ENCODE measurements at regions not wholly inside any gene's neighbourhood (a gene's known extent, or its start where the extent isn't known, plus 50 kb on each side); places are given as distances from the start of the nearest gene placed in this dataset.

- DNase-seq (ENCODE audit: low read depth), result no peak
Observed at GRCh38 chr5:50964746-50965653, 298.6 kb downstream of the PARP8 start.

GRCh38 chr5:50965654-50966375 is 299.4 kb downstream of the PARP8 start:
- DNase-seq (ENCODE audit: low read depth), result no peak

GRCh38 chr5:50967009-50967562 is 300.6 kb downstream of the PARP8 start:
- DNase-seq (ENCODE audit: low read depth), result no peak

GRCh38 chr5:50967563-50968355 is 301.3 kb downstream of the PARP8 start:
- peak; percentile 29 for DNase-seq (ENCODE audit: low read depth)

- DNase-seq (ENCODE audit: low read depth), result no peak
Observed at GRCh38 chr5:50968356-50969149, 302.1 kb downstream of the PARP8 start.

GRCh38 chr5:50969151-50970031 is 303.0 kb downstream of the PARP8 start:
- no peak for DNase-seq (ENCODE audit: low read depth)

GRCh38 chr5:50975840-50976239 is 309.4 kb downstream of the PARP8 start:
- DNase-seq (ENCODE audit: low read depth), result no peak

- DNase-seq (ENCODE audit: low read depth), result no peak
Observed at GRCh38 chr5:50978924-50979323, 312.5 kb downstream of the PARP8 start.

- no peak for DNase-seq (ENCODE audit: low read depth)
Observed at GRCh38 chr5:50984640-50985039, 318.2 kb downstream of the PARP8 start.

GRCh38 chr5:50990296-50990924 is 324.0 kb downstream of the PARP8 start:
- no peak for DNase-seq (ENCODE audit: low read depth)

GRCh38 chr5:50995285-50995942 is 329.0 kb downstream of the PARP8 start:
- DNase-seq (ENCODE audit: low read depth), result no peak

GRCh38 chr5:51001227-51001923 is 334.9 kb downstream of the PARP8 start:
- no peak for DNase-seq (ENCODE audit: low read depth)

GRCh38 chr5:51002368-51002767 is 335.9 kb downstream of the PARP8 start:
- no peak for DNase-seq (ENCODE audit: low read depth)

- DNase-seq (ENCODE audit: low read depth), result no peak
Observed at GRCh38 chr5:51013036-51013435, 346.6 kb downstream of the PARP8 start.

- DNase-seq (ENCODE audit: low read depth), result no peak
Observed at GRCh38 chr5:51018423-51018822, 352.0 kb downstream of the PARP8 start.

GRCh38 chr5:51024263-51024662 is 357.8 kb downstream of the PARP8 start:
- DNase-seq (ENCODE audit: low read depth), result no peak

- DNase-seq (ENCODE audit: low read depth), result no peak
Observed at GRCh38 chr5:51027271-51027670, 356.0 kb upstream of the ISL1 start.

- no peak for DNase-seq (ENCODE audit: low read depth)
Observed at GRCh38 chr5:51028394-51028793, 354.9 kb upstream of the ISL1 start.

All from M059J (cell line).